PFSK-1 (cell line): ENCODE measurements at regions not wholly inside any gene's neighbourhood (a gene's known extent, or its start where the extent isn't known, plus 50 kb on each side); places are given as distances from the start of the nearest gene placed in this dataset.

ENCODE experiments used
- FOXP2 ChIP-seq: optimal IDR thresholded peaks from 2 replicates; pipeline ENCODE3; 2011; ENCODE audit warnings: borderline replicate concordance, control low read depth, inconsistent platforms; ENCODE audit not compliant: insufficient read depth; ENCODE audit errors: extremely low read length, extremely low read depth
- POLR2AphosphoS5 ChIP-seq: IDR thresholded peaks from 2 replicates; pipeline ENCODE4 v1.6.1; 2012; ENCODE audit warnings: low read depth, mild to moderate bottlenecking, control low read depth, low read length, moderate library complexity
- REST ChIP-seq, 2 experiments: IDR thresholded peaks; 2 replicates each; pipeline versions ENCODE4 v1.6.1 to v1.8.0; 2011 to 2012; ENCODE audit warnings: low read depth in 2 of 2, low read length in 2 of 2, control low read depth in 1 of 2, inconsistent platforms in 1 of 2, mild to moderate bottlenecking in 1 of 2, moderate library complexity in 1 of 2; ENCODE audit not compliant: insufficient read depth in 1 of 2
- SIN3A ChIP-seq: IDR thresholded peaks from 2 replicates; pipeline ENCODE4 v1.6.1; 2012; ENCODE audit warnings: mild to moderate bottlenecking, low read length, moderate library complexity, borderline replicate concordance; ENCODE audit not compliant: insufficient read depth
- TAF1 ChIP-seq: IDR thresholded peaks from 2 replicates; pipeline ENCODE4 v1.6.1; 2012; ENCODE audit warnings: low read length, control low read depth, borderline replicate concordance; ENCODE audit not compliant: insufficient read depth

- no peak for TF ChIP-seq SIN3A
- TF ChIP-seq TAF1: no peak
- TF ChIP-seq REST (IDR thresholded peaks at IDR 0.05; ENCODE audit: insufficient read depth in 1 of 2, low read depth in 2 of 2, low read length in 2 of 2): no peak
- no peak for TF ChIP-seq POLR2AphosphoS5
- no peak for TF ChIP-seq FOXP2
Observed at GRCh38 chr12:91576432-91576831, 393.8 kb upstream of the DCN start.

GRCh38 chr12:91575630-91576029 lies 393.0 kb upstream of the DCN start:
- TF ChIP-seq POLR2AphosphoS5 (no peak), FOXP2 (no peak), REST (IDR thresholded peaks at IDR 0.05; ENCODE audit: insufficient read depth in 1 of 2, low read depth in 2 of 2, low read length in 2 of 2) (no peak), SIN3A (no peak), TAF1 (no peak)

- TF ChIP-seq REST (IDR thresholded peaks at IDR 0.05; ENCODE audit: insufficient read depth in 1 of 2, low read depth in 2 of 2, low read length in 2 of 2): no peak
- no peak for TF ChIP-seq TAF1
- no peak for TF ChIP-seq FOXP2
- no peak for TF ChIP-seq SIN3A
- TF ChIP-seq POLR2AphosphoS5: no peak
Observed at GRCh38 chr12:91574975-91575374, 392.4 kb upstream of the DCN start.

- TF ChIP-seq POLR2AphosphoS5: no peak
Observed at GRCh38 chr12:91574391-91574790, 391.8 kb upstream of the DCN start.

- TF ChIP-seq SIN3A: no peak
- no peak for TF ChIP-seq POLR2AphosphoS5
- no peak for TF ChIP-seq FOXP2
- no peak for TF ChIP-seq REST (IDR thresholded peaks at IDR 0.05; ENCODE audit: insufficient read depth in 1 of 2, low read depth in 2 of 2, low read length in 2 of 2)
- no peak for TF ChIP-seq TAF1
Observed at GRCh38 chr12:91572869-91573268, 390.3 kb upstream of the DCN start.
